ENCODE measurements at regions not wholly inside any gene's neighbourhood (a gene's known extent, or its start where the extent isn't known, plus 50 kb on each side); places are given as distances from the start of the nearest gene placed in this dataset.

DNA sequence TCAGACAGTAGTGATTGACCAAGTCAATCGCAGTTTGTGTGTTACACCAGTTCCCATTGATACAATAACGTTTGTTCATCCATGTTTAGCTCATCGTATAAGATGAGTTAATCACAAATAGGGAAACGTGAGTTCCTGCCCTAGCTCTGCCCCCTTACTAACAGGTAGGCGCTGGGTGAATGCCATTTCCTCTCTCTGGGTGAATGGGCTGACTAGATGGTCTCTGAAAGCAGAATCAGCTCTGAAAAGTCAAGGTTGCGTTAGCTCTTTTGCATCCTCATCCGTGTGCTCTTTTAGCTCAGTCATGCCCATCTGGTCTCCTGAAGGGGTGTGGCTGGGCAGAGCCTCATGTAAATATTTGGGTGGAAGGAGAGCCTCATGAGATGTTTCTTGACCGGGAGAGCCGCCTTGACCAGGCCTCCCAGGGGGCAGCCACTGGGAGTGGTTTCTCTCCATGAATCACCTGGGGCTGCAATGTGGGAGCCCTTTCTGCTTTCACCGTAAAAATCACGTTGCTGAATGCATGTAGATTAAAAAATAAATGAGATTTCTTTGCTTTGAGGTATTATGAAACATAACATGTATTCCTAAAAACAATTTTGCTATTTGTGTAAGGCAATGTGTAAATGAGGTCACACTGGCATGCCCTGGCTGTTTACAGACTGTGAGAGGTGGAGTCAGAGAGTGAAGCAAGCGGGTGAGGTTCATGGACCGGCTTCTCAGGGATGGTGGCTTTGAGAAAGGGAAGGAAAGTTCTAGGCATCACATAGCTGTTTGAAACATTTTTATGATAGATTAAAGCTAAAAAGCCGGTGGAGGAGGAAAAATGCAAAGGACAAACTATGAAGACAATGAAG, 108.4 kb upstream of the RASGRP1 start (continued):
- TF ChIP-seq CHD2 (IDR thresholded peaks at IDR 0.05; ENCODE audit: low read depth, low read length): no peak

DNA sequence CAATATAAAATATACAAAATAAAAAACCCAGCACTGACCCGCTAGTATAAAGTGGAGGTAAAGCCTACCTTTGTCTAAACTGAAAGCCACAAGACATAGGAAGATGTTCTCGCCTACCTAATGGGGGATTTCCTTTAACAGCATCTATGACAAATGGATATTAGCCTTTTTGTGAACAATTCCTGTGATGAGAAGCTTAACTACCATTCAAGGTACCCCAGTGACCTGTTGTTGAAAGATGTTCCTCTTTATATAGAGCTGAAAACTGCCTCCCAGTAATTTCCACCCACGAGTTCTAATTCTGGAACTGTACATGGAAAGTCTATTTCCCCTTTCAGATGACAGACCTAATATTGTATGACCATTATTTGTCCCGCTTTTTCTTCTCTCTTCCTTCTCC, 109.8 kb upstream of the RASGRP1 start:
- peaks cover 0 to 4% of the 10 kb centered on the region in 2 experiments; a peak in 1 of 5 replicates for H3K27me3 ChIP-seq (ENCODE audit: control insufficient read depth in 1 of 2, insufficient read depth in 2 of 2, low read length in 2 of 2)
- in situ Hi-C loops (cut with HindIII; ENCODE audit: extremely low pct_ligation_motif_present, low pct_unique_long_range_greater_than_20kb): no loop called here

More for the DNA sequence above, 109.8 kb upstream of the RASGRP1 start:
- Histone ChIP-seq H3K79me2 (ENCODE audit: insufficient read depth, low read length) (no peaks in the 10 kb centered on the region), H3K9ac (ENCODE audit: insufficient read depth, low read depth, low read length) (no peak overlapping the region), H3K27ac (ENCODE audit: extremely low read length, insufficient read depth, low read length) (no peak overlapping the region), H3K4me1 (ENCODE audit: insufficient read depth, low read length) (no peaks in the 10 kb centered on the region), H3K4me3 (replicated peaks in 1 of 3; ENCODE audit: insufficient read depth in 1 of 3, low read depth in 2 of 3, low read length in 3 of 3) (no peak overlapping the region), H3K9me3 (ENCODE audit: low read length) (no peaks in the 10 kb centered on the region), H4K20me1 (ENCODE audit: insufficient read depth, low read length) (no peaks in the 10 kb centered on the region), H2AFZ (ENCODE audit: low read length) (no peak overlapping the region), H3K36me3 (replicated peaks in 1 of 2; ENCODE audit: control insufficient read depth in 1 of 2, insufficient read depth in 2 of 2, low read length in 2 of 2) (no peaks in the 10 kb centered on the region), H3K4me2 (ENCODE audit: low read depth, low read length) (no peak overlapping the region)
- intact Hi-C loops (cut with micrococcal nuclease; ENCODE audit: unreplicated experiment): no loop called here
- no peak for ATAC-seq
- no TSS peak for BruUV-seq (replicated peaks)
- DNase-seq (ENCODE audit: low spot score): no peak
- CTCF ChIA-PET (ENCODE audit: low intra/inter-chr PET ratio, low total read pairs): no interaction called here
- 3% methylated on average over 4 of the region's 4 CpGs for WGBS (ENCODE audit: low lambda C conversion rate)
- POLR2A ChIA-PET: no interaction called here
- FAIRE-seq: no peak
- TF ChIP-seq ZBTB38 (CRISPR knock-in tag; IDR thresholded peaks at IDR 0.05): no peak
- no peak for TF ChIP-seq ZNF850 (CRISPR knock-in tag; conservative IDR thresholded peaks at IDR 0.05)
- TF ChIP-seq PHF8 (CRISPR knock-in tag; IDR thresholded peaks at IDR 0.05): no peak
- no peak for TF ChIP-seq ZNF281 (CRISPR knock-in tag; IDR thresholded peaks at IDR 0.05; ENCODE audit: borderline replicate concordance)
- TF ChIP-seq DR1 (CRISPR knock-in tag; IDR thresholded peaks at IDR 0.05): no peak
- TF ChIP-seq SIN3B (IDR thresholded peaks at IDR 0.05; ENCODE audit: low read length): no peak
- TF ChIP-seq TERF1 (CRISPR knock-in tag; IDR thresholded peaks at IDR 0.05): no peak
